Astrocyte of the cerebellum (primary cell): ENCODE measurements at regions not wholly inside any gene's neighbourhood (a gene's known extent, or its start where the extent isn't known, plus 50 kb on each side); places are given as distances from the start of the nearest gene placed in this dataset.

Experiments used
- DNase-seq: peaks from one replicate; pipeline ENCODE4 v3.0.0-alpha.2; 2011; ENCODE audit warnings: low read depth
- H3K4me3 ChIP-seq: 2 replicates; pipeline ENCODE4 v1.5.1; 2011; ENCODE audit warnings: mild to moderate bottlenecking, low read depth, low read length, moderate library complexity
- CTCF ChIP-seq: IDR thresholded peaks from 2 replicates; pipeline ENCODE4 v1.5.1; 2012; ENCODE audit warnings: low read length, low read depth, moderate library complexity, mild to moderate bottlenecking; ENCODE audit errors: missing control alignments
- in situ Hi-C: cut with HindIII; loops from 2 replicates; pipeline ENCODE4 v1.10.0; 2017; ENCODE audit warnings: low sequenced_read_pairs

- no peak for TF ChIP-seq CTCF
- in situ Hi-C loops: no loop called here
- DNase-seq: no peak
- H3K4me3 ChIP-seq: no peak overlapping the region
Observed at GRCh38 chr5:24320643-24321042, 324.1 kb downstream of the CDH10 start.

- no peak for DNase-seq
- no peak overlapping the region for H3K4me3 ChIP-seq
- TF ChIP-seq CTCF: no peak
- in situ Hi-C loops: no loop called here
Observed at GRCh38 chr5:24325306-24325832, 319.4 kb downstream of the CDH10 start.

- in situ Hi-C loops: no loop called here
- DNase-seq: no peak
- no peak overlapping the region for H3K4me3 ChIP-seq
- TF ChIP-seq CTCF: no peak
Observed at GRCh38 chr5:24331531-24331930, 313.2 kb downstream of the CDH10 start.

- no peak for DNase-seq
- no peak overlapping the region for H3K4me3 ChIP-seq
- no peak for TF ChIP-seq CTCF
- in situ Hi-C loops: no loop called here
Observed at GRCh38 chr5:24347158-24347557, 297.6 kb downstream of the CDH10 start.

- no peak overlapping the region for H3K4me3 ChIP-seq
- in situ Hi-C loops: no loop called here
- DNase-seq: no peak
- TF ChIP-seq CTCF: no peak
Observed at GRCh38 chr5:24351285-24351684, 293.5 kb downstream of the CDH10 start.

- TF ChIP-seq CTCF: no peak
- in situ Hi-C loops: no loop called here
Observed at GRCh38 chr5:24353016-24353415, 291.8 kb downstream of the CDH10 start.

GRCh38 chr5:24353611-24354010, 291.2 kb downstream of the CDH10 start:
- DNase-seq: no peak
- in situ Hi-C loops: no loop called here
- H3K4me3 ChIP-seq: no peak overlapping the region
- no peak for TF ChIP-seq CTCF

More at GRCh38 chr5:24353016-24353415, 291.8 kb downstream of the CDH10 start:
- DNase-seq: no peak
- no peak overlapping the region for H3K4me3 ChIP-seq
